WI38 (cell line): ENCODE measurements at regions not wholly inside any gene's neighbourhood (a gene's known extent, or its start where the extent isn't known, plus 50 kb on each side); places are given as distances from the start of the nearest gene placed in this dataset.

Experiments
- H3K4me3 ChIP-seq: 2 replicates; pipeline ENCODE4 v1.5.1; 2011; ENCODE audit warnings: low read depth, mild to moderate bottlenecking, control low read depth, low read length
- TF ChIP-seq, protein P1 (sequence below): IDR thresholded peaks from 2 replicates; pipeline ENCODE4 v1.5.1; 2012; ENCODE audit warnings: low read depth, mild to moderate bottlenecking, control low read depth, low read length

DNA sequence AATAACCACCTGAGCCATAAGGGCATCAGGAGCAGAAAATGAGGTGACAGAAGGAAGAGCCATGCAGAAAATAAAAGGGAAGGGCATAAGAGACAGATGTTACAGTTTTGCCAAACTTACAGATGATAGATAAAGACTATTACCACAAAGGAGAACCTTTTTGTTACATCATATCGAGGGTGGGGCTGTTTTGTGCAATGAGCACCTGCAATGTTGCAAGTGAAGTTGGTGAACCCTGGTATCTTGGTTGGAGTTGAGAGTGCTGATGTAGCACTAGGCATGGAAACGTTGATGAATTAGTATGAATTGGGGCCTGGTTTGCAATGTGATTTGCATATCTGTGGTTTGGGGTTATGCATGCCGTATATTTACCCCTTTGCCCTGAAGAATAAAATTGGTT lies 119.8 kb upstream of the TEX13D start:
- TF ChIP-seq, protein P1, sequence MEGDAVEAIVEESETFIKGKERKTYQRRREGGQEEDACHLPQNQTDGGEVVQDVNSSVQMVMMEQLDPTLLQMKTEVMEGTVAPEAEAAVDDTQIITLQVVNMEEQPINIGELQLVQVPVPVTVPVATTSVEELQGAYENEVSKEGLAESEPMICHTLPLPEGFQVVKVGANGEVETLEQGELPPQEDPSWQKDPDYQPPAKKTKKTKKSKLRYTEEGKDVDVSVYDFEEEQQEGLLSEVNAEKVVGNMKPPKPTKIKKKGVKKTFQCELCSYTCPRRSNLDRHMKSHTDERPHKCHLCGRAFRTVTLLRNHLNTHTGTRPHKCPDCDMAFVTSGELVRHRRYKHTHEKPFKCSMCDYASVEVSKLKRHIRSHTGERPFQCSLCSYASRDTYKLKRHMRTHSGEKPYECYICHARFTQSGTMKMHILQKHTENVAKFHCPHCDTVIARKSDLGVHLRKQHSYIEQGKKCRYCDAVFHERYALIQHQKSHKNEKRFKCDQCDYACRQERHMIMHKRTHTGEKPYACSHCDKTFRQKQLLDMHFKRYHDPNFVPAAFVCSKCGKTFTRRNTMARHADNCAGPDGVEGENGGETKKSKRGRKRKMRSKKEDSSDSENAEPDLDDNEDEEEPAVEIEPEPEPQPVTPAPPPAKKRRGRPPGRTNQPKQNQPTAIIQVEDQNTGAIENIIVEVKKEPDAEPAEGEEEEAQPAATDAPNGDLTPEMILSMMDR = no peak
- no peak overlapping the region for H3K4me3 ChIP-seq

DNA sequence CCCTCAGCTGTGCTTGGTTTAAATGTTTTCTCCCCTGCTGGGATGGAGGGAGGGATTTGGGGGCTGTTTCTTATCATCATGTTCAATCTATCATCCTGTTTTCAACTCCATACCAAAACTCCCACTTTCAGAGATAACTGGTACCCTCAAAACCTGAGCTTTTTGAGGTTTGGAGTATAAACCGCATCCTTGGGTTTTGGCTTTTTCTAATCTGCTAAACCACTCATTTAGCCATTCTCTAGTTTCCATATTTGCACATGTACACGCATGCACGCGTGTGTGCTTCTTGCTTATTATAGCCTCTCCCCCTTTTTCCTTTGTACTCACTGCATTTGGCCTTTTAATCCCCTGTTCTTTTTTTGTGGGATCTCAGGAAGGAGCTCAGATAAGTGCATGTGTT lies 116.7 kb upstream of the TEX13D start:
- TF ChIP-seq, protein P1 = no peak
- no peak overlapping the region for H3K4me3 ChIP-seq

DNA sequence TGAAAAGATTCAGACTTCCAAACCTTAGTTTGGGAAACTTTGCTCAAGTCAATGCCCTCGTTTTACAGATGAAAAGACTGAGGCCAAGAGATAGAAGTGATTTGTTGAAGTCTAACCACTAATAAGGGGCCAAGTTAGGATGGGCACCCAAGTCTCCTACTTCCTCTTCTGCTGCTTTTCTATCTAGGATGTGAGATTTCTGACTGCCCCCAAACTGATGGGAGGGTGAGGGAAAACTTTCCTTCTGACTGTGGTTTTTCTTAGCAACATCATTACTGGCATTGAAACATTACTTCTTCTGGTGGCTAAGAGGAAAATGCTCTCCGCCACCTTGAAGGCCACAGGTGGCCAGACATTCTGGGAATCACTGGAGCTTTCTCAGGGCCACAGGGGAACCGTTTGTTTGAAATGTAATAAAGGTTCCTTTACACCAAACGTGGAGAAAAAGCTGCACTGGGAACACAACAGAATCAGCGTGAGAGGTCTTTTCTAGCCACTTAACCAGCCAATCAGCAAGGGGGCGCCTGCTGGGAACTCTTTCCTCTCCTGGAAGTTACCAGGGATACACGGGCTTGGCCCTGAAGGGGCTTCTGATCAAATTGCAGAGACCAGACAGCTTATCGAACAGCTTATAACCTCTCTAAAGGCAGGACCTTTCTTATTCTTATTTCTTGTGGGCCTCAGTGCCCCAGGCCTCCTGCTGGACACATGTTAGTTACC lies 115.9 kb upstream of the TEX13D start:
- no peak overlapping the region for H3K4me3 ChIP-seq
- TF ChIP-seq, protein P1 = no peak

DNA sequence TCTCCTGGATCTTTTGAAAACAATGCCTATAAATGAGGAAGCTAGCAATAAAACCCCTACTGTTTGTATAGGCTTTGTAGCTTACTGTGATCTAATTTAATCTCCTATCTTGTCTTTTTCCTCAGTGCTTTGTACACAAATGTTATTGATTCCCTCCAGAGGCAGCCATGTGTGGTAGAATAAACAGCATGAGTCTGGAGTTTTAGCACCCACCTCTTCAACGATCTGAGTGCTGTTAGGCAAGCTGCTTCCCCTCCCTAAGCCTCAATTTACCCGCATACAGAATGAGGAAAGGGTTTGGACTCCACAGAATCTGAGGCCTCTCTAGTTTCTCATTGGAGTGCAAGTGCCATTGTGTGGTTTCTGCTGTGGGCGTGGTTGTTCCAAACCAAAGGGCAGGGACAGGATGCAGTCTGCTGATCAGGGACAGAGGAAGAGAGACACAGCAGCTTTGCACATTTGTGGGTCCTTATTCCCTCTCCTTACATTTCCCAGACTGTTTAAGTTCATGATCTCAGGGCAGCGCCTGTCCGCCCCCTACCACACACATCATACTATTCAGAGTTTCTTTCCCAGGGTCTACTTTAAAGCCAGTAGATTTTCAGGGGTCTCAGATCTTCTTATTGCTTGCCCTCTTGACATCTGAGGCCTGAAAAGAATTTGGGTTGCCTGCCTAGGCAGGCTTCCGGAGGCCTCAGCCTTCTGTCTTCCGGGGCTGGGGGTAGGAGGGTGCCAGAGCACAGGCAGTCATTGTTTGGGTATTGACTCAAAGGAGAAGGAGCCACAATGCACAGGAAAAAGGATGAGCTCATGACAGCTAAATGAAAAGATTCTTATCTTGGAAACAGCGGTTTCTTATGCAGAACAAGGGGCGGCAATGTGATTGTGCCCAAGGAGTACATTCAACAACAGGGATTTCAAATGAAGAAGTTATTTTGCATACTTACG lies 114.9 kb upstream of the TEX13D start:
- TF ChIP-seq, protein P1 = no peak
- no peak overlapping the region for H3K4me3 ChIP-seq

DNA sequence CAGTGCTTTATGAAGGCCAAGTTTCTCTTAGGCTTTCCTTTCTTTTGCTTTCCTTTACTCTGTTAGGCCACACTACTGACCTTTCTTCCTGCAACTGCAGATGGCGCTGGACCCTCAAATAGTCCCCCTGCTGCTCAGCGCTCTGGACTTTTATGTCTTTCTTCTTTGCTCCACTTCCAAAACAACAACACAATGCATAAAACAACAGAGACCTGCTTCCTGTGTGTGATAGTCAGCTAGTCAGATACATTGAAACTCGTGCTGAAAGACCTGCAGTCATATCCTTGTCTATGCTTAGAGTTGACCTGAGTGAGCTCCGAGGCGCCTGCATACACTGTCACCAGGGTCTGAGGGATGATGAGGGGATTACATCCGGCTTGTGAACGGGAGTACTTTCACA lies 108.9 kb upstream of the TEX13D start:
- TF ChIP-seq, protein P1 = no peak
- H3K4me3 ChIP-seq = no peak overlapping the region

DNA sequence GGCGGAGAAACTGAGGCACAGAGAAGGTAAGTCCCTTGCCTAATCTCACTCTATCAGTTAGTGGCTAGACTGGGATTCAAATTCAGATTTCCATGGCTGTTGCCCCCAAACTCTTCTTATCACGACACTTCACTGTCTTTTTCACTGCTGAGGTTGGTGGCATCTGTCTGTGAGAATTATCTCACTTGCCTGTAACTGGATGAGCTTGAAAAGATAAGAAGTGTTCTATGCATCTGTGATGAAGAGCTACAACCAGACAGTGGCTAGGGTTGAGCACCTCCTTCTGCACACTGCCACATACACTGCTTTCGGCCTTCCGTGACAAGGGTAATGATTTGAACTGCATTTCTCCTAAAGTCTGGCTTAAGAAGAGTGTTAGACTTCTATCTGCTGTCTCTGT lies 107.9 kb upstream of the TEX13D start:
- H3K4me3 ChIP-seq = no peak overlapping the region
- TF ChIP-seq, protein P1 = no peak

DNA sequence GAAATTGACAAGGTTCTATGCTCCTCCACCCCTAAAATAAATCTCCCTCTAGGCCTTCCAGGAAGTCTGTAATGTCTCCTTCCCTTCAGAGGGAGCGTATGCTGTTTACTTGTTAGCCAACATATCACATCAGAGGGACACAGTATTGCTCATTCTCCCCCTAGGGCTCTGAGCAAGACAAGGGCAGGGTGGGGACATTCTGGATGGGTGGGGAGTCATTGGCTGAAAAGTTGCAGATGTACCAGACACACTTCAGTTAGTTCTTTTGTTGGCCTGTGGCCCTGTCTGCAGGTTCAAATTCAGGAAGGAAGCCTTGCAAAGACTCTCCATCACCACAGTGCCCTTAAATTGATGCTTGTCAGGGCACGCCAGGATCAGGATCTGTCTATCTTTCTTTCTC lies 106.3 kb upstream of the TEX13D start:
- TF ChIP-seq, protein P1 = no peak
- no peak overlapping the region for H3K4me3 ChIP-seq
